ENCODE measurements at regions not wholly inside any gene's neighbourhood (a gene's known extent, or its start where the extent isn't known, plus 50 kb on each side); places are given as distances from the start of the nearest gene placed in this dataset.

GRCh38 chr4:189092581-189092980 is 848.1 kb upstream of the FRG1 start:
- Mint-ChIP-seq H3K9me3 (peaks cover 5% of the 10 kb centered on the region), H3K4me3 (no peak overlapping the region), H3K27me3 (no peaks in the 10 kb centered on the region), H3K27ac (no peak overlapping the region), H3K36me3 (ENCODE audit: low read depth) (no peaks in the 10 kb centered on the region), H3K4me1 (ENCODE audit: low read depth) (no peaks in the 10 kb centered on the region)
- no peak for TF ChIP-seq CTCF (IDR thresholded peaks at IDR 0.05)
- H3K27me3 ChIP-seq (ENCODE audit: control insufficient read depth in 1 of 2, insufficient read depth in 2 of 2, low read length in 2 of 2) = no peaks in the 10 kb centered on the region
- no peak overlapping the region for H3K4me3 ChIP-seq (ENCODE audit: low read length)
- no peak overlapping the region for H3K27ac ChIP-seq (ENCODE audit: low read depth in 1 of 2, low read length in 2 of 2)
- POLR2A ChIA-PET = no interaction called here
- DNase-seq (no peak), ATAC-seq (ENCODE audit: poor library complexity) (no peak)
- intact Hi-C loops (cut with DNase I, micrococcal nuclease) = no loop called here
- CTCF ChIA-PET = no interaction called here
- peaks cover 0 to 13% of the 10 kb centered on the region in 2 experiments for H3K9me3 ChIP-seq (ENCODE audit: control insufficient read depth in 1 of 2, insufficient read depth in 1 of 2, low read length in 2 of 2)
- H3K4me1 ChIP-seq (ENCODE audit: insufficient read depth, low read length) = no peaks in the 10 kb centered on the region
- H3K36me3 ChIP-seq (ENCODE audit: insufficient read depth, low read length) = no peaks in the 10 kb centered on the region

GRCh38 chr4:189096108-189096507 is 844.6 kb upstream of the FRG1 start:
- H3K4me3 ChIP-seq (ENCODE audit: low read length) = no peak overlapping the region
- peaks cover 0 to 11% of the 10 kb centered on the region in 2 experiments for H3K9me3 ChIP-seq (ENCODE audit: control insufficient read depth in 1 of 2, insufficient read depth in 1 of 2, low read length in 2 of 2)
- CTCF ChIA-PET = no interaction called here
- H3K27ac Mint-ChIP-seq = no peak overlapping the region
- DNase-seq (no peak), ATAC-seq (ENCODE audit: poor library complexity) (no peak)
- POLR2A ChIA-PET = no interaction called here
- no peaks in the 10 kb centered on the region for H3K27me3 Mint-ChIP-seq
- TF ChIP-seq CTCF (IDR thresholded peaks at IDR 0.05) = no peak
- H3K4me1 ChIP-seq (ENCODE audit: insufficient read depth, low read length) = no peaks in the 10 kb centered on the region
- no peaks in the 10 kb centered on the region for H3K27me3 ChIP-seq (ENCODE audit: control insufficient read depth in 1 of 2, insufficient read depth in 2 of 2, low read length in 2 of 2)
- H3K4me1 Mint-ChIP-seq (ENCODE audit: low read depth) = no peaks in the 10 kb centered on the region
- H3K27ac ChIP-seq (ENCODE audit: low read depth in 1 of 2, low read length in 2 of 2) = no peak overlapping the region
- peaks cover 5% of the 10 kb centered on the region for H3K9me3 Mint-ChIP-seq
- H3K36me3 Mint-ChIP-seq (ENCODE audit: low read depth) = no peaks in the 10 kb centered on the region
- no peak overlapping the region for H3K4me3 Mint-ChIP-seq
- intact Hi-C loops (cut with DNase I, micrococcal nuclease) = no loop called here
- no peaks in the 10 kb centered on the region for H3K36me3 ChIP-seq (ENCODE audit: insufficient read depth, low read length)

- no peaks in the 10 kb centered on the region for H3K27me3 ChIP-seq (ENCODE audit: control insufficient read depth in 1 of 2, insufficient read depth in 2 of 2, low read length in 2 of 2)
- no peak overlapping the region for H3K4me3 ChIP-seq (ENCODE audit: low read length)
- POLR2A ChIA-PET = no interaction called here
- Mint-ChIP-seq H3K36me3 (ENCODE audit: low read depth) (no peaks in the 10 kb centered on the region), H3K27ac (no peak overlapping the region), H3K9me3 (peaks cover 5% of the 10 kb centered on the region), H3K4me1 (ENCODE audit: low read depth) (no peaks in the 10 kb centered on the region), H3K27me3 (no peaks in the 10 kb centered on the region), H3K4me3 (no peak overlapping the region)
- ATAC-seq (ENCODE audit: poor library complexity) (no peak), DNase-seq (no peak)
- no peak overlapping the region for H3K27ac ChIP-seq (ENCODE audit: low read depth in 1 of 2, low read length in 2 of 2)
- CTCF ChIA-PET = no interaction called here
- H3K9me3 ChIP-seq (ENCODE audit: control insufficient read depth in 1 of 2, insufficient read depth in 1 of 2, low read length in 2 of 2) = peaks cover 0 to 11% of the 10 kb centered on the region in 2 experiments
- TF ChIP-seq CTCF (IDR thresholded peaks at IDR 0.05) = no peak
- no peaks in the 10 kb centered on the region for H3K36me3 ChIP-seq (ENCODE audit: insufficient read depth, low read length)
- intact Hi-C loops (cut with DNase I, micrococcal nuclease) = no loop called here
- H3K4me1 ChIP-seq (ENCODE audit: insufficient read depth, low read length) = no peaks in the 10 kb centered on the region
Observed at GRCh38 chr4:189096717-189097116, 844.0 kb upstream of the FRG1 start.

All from CD4-positive, alpha-beta T cell (primary cell).